Neural crest cell (in vitro differentiated cells): ENCODE measurements at regions not wholly inside any gene's neighbourhood (a gene's known extent, or its start where the extent isn't known, plus 50 kb on each side); places are given as distances from the start of the nearest gene placed in this dataset.

Source experiments
- DNase-seq: peaks from one replicate; pipeline ENCODE4 v3.0.0; 2021; ENCODE audit warnings: low read depth, mixed read lengths, low spot score
- H3K27ac Mint-ChIP-seq: one replicate; pipeline ENCODE4 v1.8.0; 2021; ENCODE audit warnings: mild to moderate bottlenecking, mixed read lengths; ENCODE audit not compliant: unreplicated experiment
- H3K27me3 Mint-ChIP-seq: 2 replicates; pipeline ENCODE4 v1.8.0; 2021; ENCODE audit warnings: low read depth, mild to moderate bottlenecking, mixed read lengths
- H3K36me3 Mint-ChIP-seq: 2 replicates; pipeline ENCODE4 v1.8.0; 2021; ENCODE audit warnings: low read depth, mild to moderate bottlenecking, mixed read lengths
- H3K4me1 Mint-ChIP-seq: 2 replicates; pipeline ENCODE4 v1.8.0; 2021; ENCODE audit warnings: mixed read lengths
- H3K4me3 Mint-ChIP-seq: one replicate; pipeline ENCODE4 v1.8.0; 2021; ENCODE audit warnings: mild to moderate bottlenecking, mixed read lengths
- H3K9me3 Mint-ChIP-seq: 2 replicates; pipeline ENCODE4 v1.8.0; 2021; ENCODE audit warnings: mixed read lengths
- TF ChIP-seq, protein P1 (sequence below): fragments of 200-600 bp; sonication (generic); conservative IDR thresholded peaks from 2 replicates; pipeline ENCODE4 v1.5.0; 2021; ENCODE audit warnings: antibody characterized with exemption, mild to moderate bottlenecking

DNA sequence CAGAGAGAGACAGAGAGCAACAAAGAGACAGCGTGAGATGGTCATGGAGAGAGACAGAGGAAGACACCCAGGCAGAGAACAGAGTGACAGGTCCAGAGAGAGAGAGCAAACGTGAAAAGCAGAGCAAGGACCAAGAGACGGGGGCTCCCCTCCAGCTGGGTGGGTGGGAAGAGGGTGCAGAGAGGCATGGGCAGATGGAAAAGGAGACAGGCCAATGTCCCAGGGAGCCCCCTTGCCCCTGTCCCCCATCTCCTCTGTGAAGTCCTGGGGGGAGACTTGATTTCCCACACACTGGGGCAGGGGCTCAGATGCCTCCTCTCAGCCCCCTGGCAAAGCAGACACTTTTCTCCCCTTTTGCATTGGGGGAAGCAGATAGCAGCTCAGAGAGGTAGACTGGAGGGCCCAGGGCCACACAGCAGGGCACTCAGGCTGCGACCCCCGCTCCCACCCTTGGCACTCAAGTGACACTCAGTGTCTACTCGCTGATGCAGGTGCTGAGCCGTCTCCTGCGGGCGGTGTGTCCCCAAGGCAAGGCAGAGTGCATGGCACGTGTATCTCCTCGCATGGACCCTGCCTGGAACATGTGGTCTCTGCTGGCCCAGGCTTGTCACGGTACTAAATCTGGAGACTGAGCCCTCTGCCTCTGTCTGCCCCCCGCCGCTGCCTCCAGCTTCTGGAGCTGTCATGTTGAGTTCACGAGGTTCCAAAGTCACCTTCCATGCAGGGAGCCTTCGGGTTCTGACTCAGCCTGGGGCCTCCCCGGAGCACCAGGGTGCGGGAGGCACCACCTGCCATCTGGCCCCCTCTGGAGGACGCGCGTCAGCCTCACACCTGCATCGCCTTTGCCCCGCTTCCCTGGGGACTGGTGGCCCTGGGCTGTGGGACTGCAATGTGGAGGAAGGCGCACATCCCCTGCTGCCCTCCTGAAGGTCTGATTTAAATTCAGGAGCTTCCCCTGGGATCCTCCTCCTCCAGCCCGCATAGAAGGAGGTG is 215.9 kb upstream of the GSE1 start:
- Mint-ChIP-seq H3K9me3 (no peaks in the 10 kb centered on the region), H3K36me3 (no peaks in the 10 kb centered on the region), H3K27me3 (peaks cover 17% of the 10 kb centered on the region), H3K4me3 (no peak overlapping the region), H3K27ac (peak overlapping the region; percentile 83), H3K4me1 (peaks cover 25% of the 10 kb centered on the region)
- no peak for DNase-seq
- TF ChIP-seq, protein P1, sequence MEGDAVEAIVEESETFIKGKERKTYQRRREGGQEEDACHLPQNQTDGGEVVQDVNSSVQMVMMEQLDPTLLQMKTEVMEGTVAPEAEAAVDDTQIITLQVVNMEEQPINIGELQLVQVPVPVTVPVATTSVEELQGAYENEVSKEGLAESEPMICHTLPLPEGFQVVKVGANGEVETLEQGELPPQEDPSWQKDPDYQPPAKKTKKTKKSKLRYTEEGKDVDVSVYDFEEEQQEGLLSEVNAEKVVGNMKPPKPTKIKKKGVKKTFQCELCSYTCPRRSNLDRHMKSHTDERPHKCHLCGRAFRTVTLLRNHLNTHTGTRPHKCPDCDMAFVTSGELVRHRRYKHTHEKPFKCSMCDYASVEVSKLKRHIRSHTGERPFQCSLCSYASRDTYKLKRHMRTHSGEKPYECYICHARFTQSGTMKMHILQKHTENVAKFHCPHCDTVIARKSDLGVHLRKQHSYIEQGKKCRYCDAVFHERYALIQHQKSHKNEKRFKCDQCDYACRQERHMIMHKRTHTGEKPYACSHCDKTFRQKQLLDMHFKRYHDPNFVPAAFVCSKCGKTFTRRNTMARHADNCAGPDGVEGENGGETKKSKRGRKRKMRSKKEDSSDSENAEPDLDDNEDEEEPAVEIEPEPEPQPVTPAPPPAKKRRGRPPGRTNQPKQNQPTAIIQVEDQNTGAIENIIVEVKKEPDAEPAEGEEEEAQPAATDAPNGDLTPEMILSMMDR, result no peak

DNA sequence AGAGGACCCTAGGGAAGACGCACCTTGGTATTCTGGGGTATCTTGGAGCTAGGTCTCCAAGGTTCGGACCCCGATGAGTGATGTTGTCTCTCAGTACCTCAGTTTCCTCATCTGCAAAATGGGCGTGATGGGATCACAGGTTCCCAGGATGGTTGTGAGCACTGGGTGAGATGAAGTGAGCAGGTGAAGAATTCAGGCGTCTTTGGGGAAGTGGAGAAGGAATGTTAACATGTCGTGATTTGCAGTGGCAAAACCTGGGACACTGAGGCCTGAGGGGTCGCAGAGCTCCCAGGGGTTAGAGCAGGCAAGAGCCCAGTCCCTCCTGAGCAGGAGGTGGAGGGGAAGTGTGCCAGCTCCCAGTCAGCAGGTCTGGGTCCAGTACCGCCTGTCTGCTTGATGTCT is 215.1 kb upstream of the GSE1 start:
- no peaks in the 10 kb centered on the region for H3K36me3 Mint-ChIP-seq
- TF ChIP-seq, protein P1, result no peak
- H3K27me3 Mint-ChIP-seq, result peaks cover 17% of the 10 kb centered on the region
- peaks cover 25% of the 10 kb centered on the region for H3K4me1 Mint-ChIP-seq
- H3K9me3 Mint-ChIP-seq, result no peaks in the 10 kb centered on the region
- H3K4me3 Mint-ChIP-seq, result no peak overlapping the region
- no peak for DNase-seq
- no peak overlapping the region for H3K27ac Mint-ChIP-seq

DNA sequence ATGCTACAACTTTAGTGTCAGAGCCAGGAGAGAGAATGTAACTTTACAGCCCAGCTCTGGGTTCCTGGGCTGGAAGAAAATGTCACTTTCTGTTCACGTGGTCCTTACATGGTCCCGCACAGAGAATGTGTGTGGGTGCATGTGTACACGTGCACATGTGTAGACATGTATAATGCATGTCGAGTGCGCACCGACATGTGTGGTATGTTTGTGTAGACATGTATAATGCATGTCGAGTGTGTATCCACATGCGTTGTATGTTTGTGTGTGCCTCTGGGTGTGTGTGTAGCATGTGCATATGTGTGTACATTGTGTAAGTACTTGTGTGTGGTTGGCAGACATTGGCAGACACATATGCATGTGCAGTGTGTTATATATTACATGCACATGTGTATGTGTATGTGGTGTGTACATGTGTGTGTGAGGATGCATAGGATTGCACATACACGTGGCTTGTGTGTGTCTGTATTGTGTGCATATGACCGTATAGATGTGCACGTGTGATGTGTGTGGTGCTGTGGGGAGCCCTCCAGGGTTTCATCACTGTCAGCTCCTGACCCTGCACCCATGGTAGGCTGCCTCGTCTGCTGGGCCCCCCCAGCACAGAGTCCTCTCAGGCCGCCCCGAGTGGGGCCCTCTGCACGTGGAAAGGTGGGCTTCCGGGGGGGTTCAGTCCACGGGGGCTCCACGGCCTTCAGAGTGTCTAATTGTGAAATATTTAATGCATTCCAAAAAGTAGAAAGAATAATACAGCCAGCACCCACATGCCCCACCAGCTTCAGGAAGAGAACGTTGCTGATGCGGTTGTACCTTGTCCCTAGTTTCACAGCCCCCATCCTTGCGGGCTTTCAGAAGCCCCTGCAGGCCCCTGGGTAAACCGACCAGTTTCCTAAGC is 214.2 kb upstream of the GSE1 start:
- no peak for DNase-seq
- H3K36me3 Mint-ChIP-seq, result no peaks in the 10 kb centered on the region
- no peak overlapping the region for H3K4me3 Mint-ChIP-seq
- H3K27ac Mint-ChIP-seq, result no peak overlapping the region
- H3K4me1 Mint-ChIP-seq, result peaks cover 25% of the 10 kb centered on the region
- no peaks in the 10 kb centered on the region for H3K9me3 Mint-ChIP-seq
- H3K27me3 Mint-ChIP-seq, result peaks cover 17% of the 10 kb centered on the region
- TF ChIP-seq, protein P1, result no peak

DNA sequence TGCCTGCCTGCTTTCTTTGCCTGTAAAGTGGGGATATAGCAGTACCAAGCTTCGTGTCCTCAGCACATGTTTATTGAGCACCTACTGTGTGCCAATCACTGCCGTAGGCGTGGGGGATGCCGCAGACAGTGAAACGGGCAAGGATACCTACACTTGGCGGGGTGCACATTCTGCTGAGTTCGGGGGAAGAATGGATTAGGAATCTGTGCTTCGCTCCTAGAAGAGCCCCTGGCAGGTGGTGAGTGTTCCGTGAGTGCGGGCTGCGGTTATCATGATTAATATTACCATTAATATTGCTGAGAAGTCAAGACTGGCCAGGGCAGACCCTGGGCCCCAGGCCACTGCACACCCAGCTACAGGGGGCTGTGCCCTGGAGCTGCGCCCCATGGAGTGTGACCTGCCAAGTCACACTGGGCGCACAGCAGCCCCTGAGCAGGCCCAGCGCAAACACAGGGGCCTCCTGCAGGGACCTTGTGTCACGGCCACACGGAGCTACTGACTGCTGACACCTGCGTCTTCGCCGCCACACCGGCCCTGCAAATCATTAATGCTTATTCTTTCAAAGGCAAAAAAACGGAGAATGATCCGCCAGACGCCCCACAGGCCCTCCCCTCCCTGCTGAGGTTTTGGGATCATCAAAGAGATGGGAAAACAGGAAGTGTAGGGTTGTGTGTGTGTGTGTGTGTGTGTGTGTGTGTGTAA is 213.4 kb upstream of the GSE1 start:
- Mint-ChIP-seq H3K4me3 (no peak overlapping the region), H3K36me3 (no peaks in the 10 kb centered on the region), H3K27me3 (peaks cover 15% of the 10 kb centered on the region), H3K4me1 (peaks cover 23% of the 10 kb centered on the region), H3K27ac (no peak overlapping the region), H3K9me3 (no peaks in the 10 kb centered on the region)
- DNase-seq, result no peak
- TF ChIP-seq, protein P1, result no peak
